ENCODE measurements at regions not wholly inside any gene's neighbourhood (a gene's known extent, or its start where the extent isn't known, plus 50 kb on each side); places are given as distances from the start of the nearest gene placed in this dataset.

- TF ChIP-seq EZH2 (IDR thresholded peaks at IDR 0.05) (no peak), CTCF (IDR thresholded peaks at IDR 0.05 in 2 of 3, conservative IDR thresholded peaks at IDR 0.05 in 1 of 3; ENCODE audit: borderline replicate concordance in 1 of 3, insufficient read depth in 1 of 3, low read depth in 2 of 3, low read length in 2 of 3) (no peak), FOSL1 (IDR thresholded peaks at IDR 0.05; ENCODE audit: low read depth) (no peak), REST (IDR thresholded peaks at IDR 0.05; ENCODE audit: low read depth) (no peak), POLR2A (IDR thresholded peaks at IDR 0.05; ENCODE audit: borderline replicate concordance, extremely low read depth, insufficient read depth, insufficient read length) (no peak), SIN3A (IDR thresholded peaks at IDR 0.05; ENCODE audit: low read depth) (no peak)
Measured at GRCh38 chr10:113304726-113305125, 248.1 kb upstream of the HABP2 start.
